ENCODE measurements at regions not wholly inside any gene's neighbourhood (a gene's known extent, or its start where the extent isn't known, plus 50 kb on each side); places are given as distances from the start of the nearest gene placed in this dataset.

- Mint-ChIP-seq H3K36me3 (no peaks in the 10 kb centered on the region), H3K9me3 (peaks cover 0 to 15% (median under 1%) of the 10 kb centered on the region in 7 donors), H3K4me3 (no peak overlapping the region), H3K4me1 (no peaks in the 10 kb centered on the region), H3K27me3 (ENCODE audit: low read depth in 3 of 3) (no peaks in the 10 kb centered on the region), H3K27ac (no peak overlapping the region)
- no peak overlapping the region for H3K4me2 ChIP-seq (replicated peaks; ENCODE audit: extremely low read depth, low read length, poor library complexity, severe bottlenecking)
- no peaks in the 10 kb centered on the region for H3K27me3 ChIP-seq (ENCODE audit: control insufficient read depth in 2 of 2, insufficient read depth in 2 of 2, low read length in 2 of 2)
- H3K36me3 ChIP-seq (replicated peaks in 1 of 2; ENCODE audit: control insufficient read depth in 1 of 2, insufficient read depth in 2 of 2, low read length in 2 of 2): no peaks in the 10 kb centered on the region
- intact Hi-C loops (cut with micrococcal nuclease): no loop called here
- no peak for DNase-seq
- WGBS (ENCODE audit: insufficient coverage): 92% methylated on average over 2 of the region's 4 CpGs
- no peak overlapping the region for H3K9ac ChIP-seq (ENCODE audit: insufficient read depth, low read length, poor library complexity, severe bottlenecking)
- no peak overlapping the region for H2AFZ ChIP-seq (ENCODE audit: insufficient read depth, low read depth, low read length, poor library complexity, severe bottlenecking)
- no peaks in the 10 kb centered on the region for H3K4me1 ChIP-seq (ENCODE audit: control insufficient read depth in 1 of 2, insufficient read depth in 2 of 2, low read length in 2 of 2)
- H4K20me1 ChIP-seq (ENCODE audit: insufficient read depth, low read length): no peaks in the 10 kb centered on the region
- H3K9me3 ChIP-seq (replicated peaks in 1 of 2; ENCODE audit: control insufficient read depth in 1 of 2, insufficient read depth in 1 of 2, low read length in 2 of 2): peaks cover 0 to 4% of the 10 kb centered on the region in 2 donors
- TF ChIP-seq, protein P1, sequence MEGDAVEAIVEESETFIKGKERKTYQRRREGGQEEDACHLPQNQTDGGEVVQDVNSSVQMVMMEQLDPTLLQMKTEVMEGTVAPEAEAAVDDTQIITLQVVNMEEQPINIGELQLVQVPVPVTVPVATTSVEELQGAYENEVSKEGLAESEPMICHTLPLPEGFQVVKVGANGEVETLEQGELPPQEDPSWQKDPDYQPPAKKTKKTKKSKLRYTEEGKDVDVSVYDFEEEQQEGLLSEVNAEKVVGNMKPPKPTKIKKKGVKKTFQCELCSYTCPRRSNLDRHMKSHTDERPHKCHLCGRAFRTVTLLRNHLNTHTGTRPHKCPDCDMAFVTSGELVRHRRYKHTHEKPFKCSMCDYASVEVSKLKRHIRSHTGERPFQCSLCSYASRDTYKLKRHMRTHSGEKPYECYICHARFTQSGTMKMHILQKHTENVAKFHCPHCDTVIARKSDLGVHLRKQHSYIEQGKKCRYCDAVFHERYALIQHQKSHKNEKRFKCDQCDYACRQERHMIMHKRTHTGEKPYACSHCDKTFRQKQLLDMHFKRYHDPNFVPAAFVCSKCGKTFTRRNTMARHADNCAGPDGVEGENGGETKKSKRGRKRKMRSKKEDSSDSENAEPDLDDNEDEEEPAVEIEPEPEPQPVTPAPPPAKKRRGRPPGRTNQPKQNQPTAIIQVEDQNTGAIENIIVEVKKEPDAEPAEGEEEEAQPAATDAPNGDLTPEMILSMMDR (IDR thresholded peaks at IDR 0.05): no peak
- H3K27ac ChIP-seq (ENCODE audit: low read depth in 1 of 2, low read length in 2 of 2): no peak overlapping the region
- no peaks in the 10 kb centered on the region for H3K79me2 ChIP-seq (ENCODE audit: insufficient read depth, low read length)
- H3K4me3 ChIP-seq (replicated peaks in 1 of 3; ENCODE audit: low read depth in 2 of 3, low read length in 3 of 3): no peak overlapping the region
These were observed 511.5 kb upstream of the PTBP2 start for GRCh38 chr1:96210054-96210453.

DNA sequence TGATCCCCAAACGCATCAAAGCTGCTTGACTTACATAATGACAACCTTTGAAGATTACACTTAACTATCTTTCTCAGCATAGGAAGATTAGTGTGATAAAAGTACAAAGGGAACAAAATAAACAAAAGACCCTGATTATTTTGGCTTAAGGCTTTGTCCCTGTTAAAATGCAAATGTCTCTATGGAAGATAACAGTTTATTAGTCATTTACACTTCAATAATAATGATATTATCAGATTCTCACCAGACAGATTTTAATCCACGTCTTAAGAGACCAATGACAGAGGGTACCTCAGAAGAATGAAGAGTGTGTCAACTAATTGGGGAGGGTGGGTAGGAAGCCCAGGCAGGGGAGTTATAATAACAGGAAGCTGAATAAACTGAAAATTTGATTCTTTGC, 510.4 kb upstream of the PTBP2 start:
- no peaks in the 10 kb centered on the region for H3K27me3 ChIP-seq (ENCODE audit: control insufficient read depth in 2 of 2, insufficient read depth in 2 of 2, low read length in 2 of 2)
- H3K4me3 Mint-ChIP-seq: no peak overlapping the region
- H3K27ac ChIP-seq (ENCODE audit: low read depth in 1 of 2, low read length in 2 of 2): no peak overlapping the region
- no peaks in the 10 kb centered on the region for H3K79me2 ChIP-seq (ENCODE audit: insufficient read depth, low read length)
- H3K4me1 Mint-ChIP-seq: no peaks in the 10 kb centered on the region
- peaks cover 0 to 4% of the 10 kb centered on the region in 2 donors for H3K9me3 ChIP-seq (replicated peaks in 1 of 2; ENCODE audit: control insufficient read depth in 1 of 2, insufficient read depth in 1 of 2, low read length in 2 of 2)
- no peaks in the 10 kb centered on the region for H3K4me1 ChIP-seq (ENCODE audit: control insufficient read depth in 1 of 2, insufficient read depth in 2 of 2, low read length in 2 of 2)
- no peak overlapping the region for H3K27ac Mint-ChIP-seq
- no peaks in the 10 kb centered on the region for H3K27me3 Mint-ChIP-seq (ENCODE audit: low read depth in 3 of 3)
- peaks cover 0 to 15% (median 0%) of the 10 kb centered on the region in 7 donors for H3K9me3 Mint-ChIP-seq
- no peak for DNase-seq
- no peak overlapping the region for H3K4me2 ChIP-seq (replicated peaks; ENCODE audit: extremely low read depth, low read length, poor library complexity, severe bottlenecking)
- intact Hi-C loops (cut with micrococcal nuclease): no loop called here
- H3K36me3 Mint-ChIP-seq: no peaks in the 10 kb centered on the region
- H4K20me1 ChIP-seq (ENCODE audit: insufficient read depth, low read length): no peaks in the 10 kb centered on the region
- no peak overlapping the region for H2AFZ ChIP-seq (ENCODE audit: insufficient read depth, low read depth, low read length, poor library complexity, severe bottlenecking)
- H3K9ac ChIP-seq (ENCODE audit: insufficient read depth, low read length, poor library complexity, severe bottlenecking): no peak overlapping the region
- no peaks in the 10 kb centered on the region for H3K36me3 ChIP-seq (replicated peaks in 1 of 2; ENCODE audit: control insufficient read depth in 1 of 2, insufficient read depth in 2 of 2, low read length in 2 of 2)
- TF ChIP-seq, protein P1 (IDR thresholded peaks at IDR 0.05): no peak
- no CpG with 5 or more reads among the region's 2 CpGs for WGBS (ENCODE audit: insufficient coverage)
- no peak overlapping the region for H3K4me3 ChIP-seq (replicated peaks in 1 of 3; ENCODE audit: low read depth in 2 of 3, low read length in 3 of 3)

All from CD14-positive monocyte (primary cell).